DMS153 treated with DMSO at 0.1 percent for 48 hours (cell line): ENCODE measurements at regions not wholly inside any gene's neighbourhood (a gene's known extent, or its start where the extent isn't known, plus 50 kb on each side); places are given as distances from the start of the nearest gene placed in this dataset.
"Not testable (repeated sequence)": the region's sequence is repeated elsewhere in the genome, so short reads cannot be mapped to it uniquely, and the experiment has no call there.

Experiments
- DNase-seq: peaks from one replicate; lab custom pipeline; 2025; ENCODE audit not compliant: unreplicated experiment; lab: John Stamatoyannopoulos, UW

DNA sequence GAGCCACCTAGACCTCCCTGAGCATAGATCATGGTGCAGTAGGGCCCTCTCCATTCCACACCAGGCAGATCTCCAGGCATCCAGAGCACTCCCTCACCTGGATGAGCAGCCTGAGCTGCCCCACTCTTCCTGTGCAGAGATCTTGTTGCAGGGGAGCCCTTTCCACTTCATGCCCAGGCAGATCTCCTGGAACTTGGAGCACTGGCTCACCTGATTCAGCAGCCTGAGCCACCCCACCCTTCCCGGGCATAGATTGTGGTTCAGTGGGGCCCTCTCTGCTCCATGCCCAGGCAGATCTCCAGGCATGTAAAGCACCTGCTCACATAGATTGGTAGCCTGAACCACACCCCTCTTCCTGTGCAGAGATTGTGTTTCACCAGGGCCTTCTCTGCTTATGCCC lies 78.0 kb downstream of the SEC16B start:
- DNase-seq, result no peak

- DNase-seq, result no peak
Observed at GRCh38 chr1:177890479-177890878, 79.4 kb downstream of the SEC16B start.

DNA sequence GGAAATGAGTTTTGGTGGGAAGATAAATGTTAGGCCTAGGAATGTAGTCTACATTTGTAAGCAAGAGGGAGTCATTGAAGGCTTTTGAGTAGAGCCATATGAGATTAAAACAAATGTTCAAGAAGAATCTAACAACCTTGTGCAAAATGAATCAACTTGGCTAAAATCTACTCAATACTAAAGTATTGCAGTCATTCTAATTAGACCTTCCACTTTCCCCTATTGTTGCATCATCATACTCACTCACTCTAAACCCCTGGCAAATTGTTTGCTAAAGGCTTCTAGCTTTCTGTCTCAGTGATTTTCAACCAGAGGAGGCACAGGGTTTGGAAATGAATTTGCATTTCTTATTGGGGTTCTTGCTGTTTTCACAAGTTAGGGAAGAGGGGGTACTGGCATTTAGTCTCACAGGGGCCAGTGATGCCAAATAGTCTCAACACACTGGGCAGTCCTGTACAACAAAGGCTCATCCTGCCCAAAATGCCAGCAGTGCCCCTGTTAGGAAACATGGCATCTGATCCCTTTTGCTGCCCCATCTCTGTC lies 85.3 kb downstream of the SEC16B start:
- no peak for DNase-seq

DNA sequence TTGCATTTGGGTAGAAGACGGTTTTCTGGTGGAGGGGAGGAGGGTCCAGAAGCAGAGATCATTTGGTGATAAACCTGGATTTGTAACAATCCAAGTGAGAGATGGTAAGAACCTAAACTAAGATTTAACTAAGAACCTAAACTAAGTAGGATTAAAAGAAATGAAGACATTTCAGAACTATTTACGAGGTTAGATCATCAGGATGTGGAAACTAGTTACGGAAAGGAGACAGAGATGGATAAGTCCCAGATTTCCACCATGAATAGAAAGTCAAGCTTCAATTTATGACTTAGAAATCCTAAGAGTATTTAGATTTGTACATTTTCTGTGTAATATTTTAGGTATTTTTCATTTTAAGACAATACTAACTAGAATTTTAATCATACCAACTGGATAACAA lies 86.3 kb downstream of the SEC16B start:
- no peak for DNase-seq

GRCh38 chr1:177880339-177880891 lies 89.4 kb downstream of the SEC16B start:
- no peak for DNase-seq

- DNase-seq, result no peak
Observed at GRCh38 chr1:177877086-177877485, 92.8 kb downstream of the SEC16B start.

GRCh38 chr1:177873238-177873637 lies 96.6 kb downstream of the SEC16B start:
- DNase-seq, result no peak

- DNase-seq, result peak; percentile 74
Observed at GRCh38 chr1:177872308-177872900, 97.5 kb downstream of the SEC16B start.

DNA sequence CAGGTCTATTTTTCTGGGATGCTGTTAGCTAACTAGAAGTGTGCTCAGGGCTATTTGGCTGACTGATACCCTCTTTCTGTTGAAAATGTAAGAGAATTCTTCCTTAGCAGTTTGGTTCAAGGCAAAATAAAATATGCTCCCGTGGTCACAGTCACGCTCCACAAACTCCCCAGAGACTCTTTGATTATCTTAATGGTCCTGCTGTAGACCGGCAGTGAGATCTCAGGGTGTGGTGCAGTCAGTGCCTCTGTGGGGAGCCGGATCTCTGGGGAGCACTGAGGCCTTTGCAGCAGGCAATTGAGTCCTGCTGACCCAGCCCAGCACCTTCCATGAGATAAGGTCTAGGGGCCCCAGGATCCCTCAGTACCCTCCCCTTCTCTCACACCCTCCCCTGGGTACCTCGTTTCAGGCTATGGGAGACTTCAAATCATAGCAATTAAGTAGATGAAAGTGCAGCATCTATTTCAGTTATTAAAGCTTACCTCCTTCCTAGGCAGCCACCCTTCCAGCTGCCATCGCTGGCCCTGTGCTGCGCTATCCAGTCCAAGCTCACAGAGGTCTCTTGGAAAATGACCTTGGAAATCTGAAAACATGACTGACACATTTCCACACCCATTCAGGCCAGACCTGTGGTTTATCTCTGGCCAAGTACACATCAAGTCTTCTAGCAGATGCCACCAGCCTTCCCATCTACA lies 98.1 kb downstream of the SEC16B start:
- DNase-seq, result no peak

DNA sequence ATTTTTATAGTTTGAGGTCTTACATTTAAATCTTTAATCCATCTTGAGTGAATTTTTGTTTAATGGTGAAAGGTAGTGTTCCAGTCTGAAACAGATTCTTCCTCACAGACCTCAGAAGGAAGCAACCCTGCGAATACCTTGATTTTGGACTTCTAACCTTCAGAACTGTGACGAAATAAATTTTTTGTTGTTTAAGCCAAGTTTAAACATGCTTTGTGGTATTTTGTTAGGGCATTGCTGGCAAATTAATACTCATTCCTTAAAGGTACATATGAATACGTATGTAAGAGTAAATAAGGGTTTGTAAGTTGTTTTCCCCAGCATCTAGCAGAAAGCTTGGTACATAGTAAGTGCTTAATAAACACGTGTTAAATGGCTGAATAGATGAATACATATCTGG lies 100.3 kb downstream of the SEC16B start:
- DNase-seq, result no peak

DNA sequence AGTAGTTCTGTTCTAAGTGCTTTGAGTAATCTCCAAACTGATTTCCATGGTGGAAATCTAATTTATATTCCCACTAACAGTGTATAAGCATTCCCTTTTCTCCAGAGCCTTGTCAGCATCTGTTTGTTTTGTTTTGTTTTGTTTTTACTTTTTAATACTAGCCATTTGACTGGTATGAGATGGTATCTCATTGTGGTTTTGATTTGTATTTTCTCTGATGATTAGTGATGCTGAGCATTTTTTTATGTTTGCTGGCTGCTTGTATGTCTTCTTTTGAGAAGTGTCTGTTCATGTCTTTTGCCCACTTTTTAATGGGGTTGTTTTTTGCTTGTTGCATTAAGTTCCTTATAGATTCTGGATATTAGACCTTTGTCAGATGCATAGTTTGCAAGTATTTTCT lies 100.8 kb downstream of the SEC16B start:
- not testable (repeated sequence) for DNase-seq

GRCh38 chr1:177865807-177866206 lies 104.1 kb downstream of the SEC16B start:
- DNase-seq, result no peak

DNA sequence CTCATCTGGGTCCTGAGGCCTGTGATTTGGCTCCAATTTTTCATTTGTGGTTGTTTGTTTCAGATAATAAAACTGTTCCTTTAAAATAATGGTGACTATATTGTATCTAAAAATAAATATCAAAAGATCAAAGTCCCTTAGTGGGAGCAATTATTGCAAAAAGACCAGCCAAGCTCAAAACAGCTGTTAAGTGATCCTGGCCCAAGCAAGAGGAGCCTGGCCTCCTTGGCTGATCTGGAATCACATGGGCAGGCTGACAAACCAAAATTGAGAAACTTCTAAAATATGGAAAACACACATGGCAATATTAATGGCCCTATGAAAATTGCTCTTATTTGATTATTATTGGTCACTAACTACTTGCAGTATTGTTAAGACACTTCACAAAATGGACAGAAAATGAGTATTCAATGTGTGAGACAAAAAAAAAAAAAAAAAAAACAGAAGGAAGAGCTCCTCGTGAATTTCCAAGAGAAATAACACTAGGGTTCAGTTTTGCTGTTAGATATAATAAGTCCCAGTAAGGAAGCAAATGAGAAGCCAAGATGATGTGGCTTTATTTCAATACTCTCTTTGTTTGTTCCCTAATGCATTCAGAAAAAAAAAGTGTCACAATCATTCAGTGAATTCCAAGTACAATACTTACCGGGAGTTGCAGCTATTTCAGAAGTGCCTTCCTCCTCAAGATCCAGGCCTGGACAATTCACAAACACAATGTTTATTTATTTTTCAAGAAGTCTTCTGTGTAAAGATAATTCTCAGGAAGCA lies 105.1 kb downstream of the SEC16B start:
- DNase-seq, result no peak

GRCh38 chr1:177863796-177864195 lies 106.1 kb downstream of the SEC16B start:
- no peak for DNase-seq

GRCh38 chr1:177862916-177863315 lies 106.9 kb downstream of the SEC16B start:
- no peak for DNase-seq

DNA sequence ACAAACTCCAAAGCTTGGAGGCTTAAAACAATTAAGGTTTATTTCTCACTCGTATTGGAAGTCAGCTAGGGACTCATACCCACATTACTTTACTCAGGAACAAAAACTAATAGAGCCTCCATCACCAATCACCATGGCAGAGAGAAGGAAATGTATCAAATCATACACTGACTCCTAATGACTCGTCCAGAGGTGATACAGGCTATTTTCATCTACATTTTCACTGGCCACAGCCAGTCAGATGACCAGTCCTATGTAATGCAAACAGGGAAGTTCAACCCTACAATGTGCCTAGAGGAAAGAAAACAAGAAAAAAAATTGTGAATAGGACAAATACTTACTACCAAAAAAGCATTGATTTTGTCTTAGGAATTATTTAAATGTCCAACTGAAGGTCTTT lies 110.3 kb downstream of the SEC16B start:
- DNase-seq, result no peak

GRCh38 chr1:177858332-177858821 lies 111.5 kb downstream of the SEC16B start:
- DNase-seq, result peak; percentile 88

- DNase-seq, result peak; percentile 52
Observed at GRCh38 chr1:177857285-177857684, 112.6 kb downstream of the SEC16B start.

- DNase-seq, result no peak
Observed at GRCh38 chr1:177854951-177855350, 114.9 kb downstream of the SEC16B start.

DNA sequence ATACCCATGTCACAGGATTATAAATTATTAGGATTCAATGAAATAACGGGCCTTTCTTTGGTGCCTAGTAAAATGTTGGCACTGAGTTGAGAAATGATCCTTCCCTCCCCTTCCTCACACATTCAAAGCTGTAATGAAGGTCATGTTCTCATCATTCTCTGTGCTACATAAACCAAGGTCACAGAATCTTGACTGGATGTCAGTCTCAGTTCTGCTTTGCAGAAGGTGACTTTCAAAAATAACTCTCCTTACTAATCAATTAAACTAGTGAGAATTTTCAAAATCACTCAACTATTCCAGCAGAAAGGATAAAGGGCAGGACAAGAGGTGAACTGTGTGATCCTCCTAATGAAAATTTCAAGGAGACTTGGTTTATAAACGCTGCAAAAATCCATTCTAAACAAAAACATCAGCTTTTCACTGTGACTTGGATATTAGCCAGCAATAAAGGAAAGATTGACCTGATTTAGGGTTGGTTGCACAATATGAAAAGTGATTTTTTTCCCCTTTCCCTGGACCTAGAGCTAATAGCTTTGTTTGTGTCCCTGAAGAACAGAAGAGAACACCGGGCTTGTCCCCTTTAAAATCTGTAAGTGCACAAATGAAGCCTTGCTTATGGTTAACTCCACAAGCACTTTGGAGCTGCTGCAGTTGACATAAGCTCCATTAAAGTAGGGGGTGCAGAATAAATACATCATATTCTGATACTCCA lies 120.1 kb downstream of the SEC16B start:
- DNase-seq, result no peak

DNA sequence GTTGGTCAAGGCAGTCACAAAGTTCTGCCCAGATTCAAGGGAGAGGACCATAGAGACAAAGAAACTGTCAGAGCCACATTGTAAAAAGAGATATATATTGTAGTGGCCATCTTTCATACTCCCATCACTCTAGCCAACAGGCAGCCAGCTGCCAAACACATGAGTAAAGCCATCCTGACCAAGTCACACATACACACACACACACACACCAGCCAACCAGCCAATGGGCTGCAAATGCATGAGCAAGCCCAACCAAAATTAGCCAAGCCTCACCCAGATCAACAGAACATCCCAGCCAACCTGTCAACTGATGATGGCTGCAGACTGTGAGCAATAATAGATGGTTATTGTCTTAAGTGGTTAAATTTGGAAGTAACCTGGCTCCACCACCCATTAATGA lies 120.7 kb downstream of the SEC16B start:
- DNase-seq, result no peak
